Right lobe of liver (tissue), 6 donors: ENCODE measurements at regions not wholly inside any gene's neighbourhood (a gene's known extent, or its start where the extent isn't known, plus 50 kb on each side); places are given as distances from the start of the nearest gene placed in this dataset.

Experiments
- ATAC-seq, 4 donors: fragments of 200-7000 bp; cut with Tn5 transposase; one replicate each; pipeline ENCODE4 v1.9.1; 2020; ENCODE audit warnings: mild to moderate bottlenecking in 4 of 4, moderate library complexity in 4 of 4
- DNase-seq, 3 donors: peaks; one replicate each; pipeline ENCODE4 v3.0.0-alpha.2; 2020
- H3K27ac ChIP-seq, 3 donors: fragments of 200-600 bp; one replicate each; pipeline ENCODE4 v1.8.0; 2022
- H3K27me3 ChIP-seq, 2 donors: fragments of 200-600 bp; one replicate each; pipeline ENCODE4 v1.8.0; 2022
- H3K36me3 ChIP-seq, 4 donors: fragments of 200-600 bp; sonication (generic) in 1 of 4; one replicate each; pipeline versions ENCODE4 v1.5.1 to v1.8.0; 2017 to 2022; ENCODE audit warnings: control low read depth in 1 of 4
- H3K4me1 ChIP-seq, 4 donors: fragments of 200-600 bp; sonication (generic) in 1 of 4; one replicate each; pipeline versions ENCODE4 v1.5.1 to v1.8.0; 2017 to 2022; ENCODE audit warnings: control low read depth in 1 of 4
- H3K4me3 ChIP-seq, 3 donors: fragments of 200-600 bp; one replicate each; pipeline ENCODE4 v1.8.0; 2022
- H3K9me3 ChIP-seq, 4 donors: fragments of 200-600 bp; sonication (generic) in 1 of 4; one replicate each; pipeline versions ENCODE4 v1.5.1 to v1.8.0; 2017 to 2022; ENCODE audit warnings: control low read depth in 1 of 4
- POLR2A ChIP-seq: fragments of 450-650 bp; IDR thresholded peaks from one replicate; pipeline ENCODE4 v1.6.1; 2017; ENCODE audit warnings: antibody characterized with exemption, mild to moderate bottlenecking
- WGBS: methylation state at CpG from one replicate; pipeline ENCODE4 v1.1.6; 2018; ENCODE audit warnings: low coverage, low lambda C conversion rate; ENCODE audit not compliant: insufficient coverage; ENCODE audit errors: missing lambda C conversion rate; 5-methylcytosine and 5-hydroxymethylcytosine counted together
- intact Hi-C, 2 donors: fragments of 100-400 bp; cut with DNase I; formaldehyde crosslinking; loops; one replicate each; pipeline versions ENCODE4 v1.11.2 to v1.14.1; 2022
- TF ChIP-seq, protein P1 (sequence below), 4 donors: fragments of 200-600 bp in 3 of 4; fragments of 450-650 bp in 1 of 4; IDR thresholded peaks; one replicate each; pipeline versions ENCODE4 v1.5.1 to v1.8.0; 2016 to 2022; ENCODE audit warnings: antibody characterized with exemption in 4 of 4, mild to moderate bottlenecking in 2 of 4
- donor health status: DM: no; HTN: yes; CAD: no.
- donor health status: DM: no; HTN: no; CAD: no.
- donor health status: DM: no; HTN: no; CAD: no.
- donor health status: DM: no; HTN: yes; CAD: no.
- donor health status: DM: no; HTN: yes; CAD: no.

DNA sequence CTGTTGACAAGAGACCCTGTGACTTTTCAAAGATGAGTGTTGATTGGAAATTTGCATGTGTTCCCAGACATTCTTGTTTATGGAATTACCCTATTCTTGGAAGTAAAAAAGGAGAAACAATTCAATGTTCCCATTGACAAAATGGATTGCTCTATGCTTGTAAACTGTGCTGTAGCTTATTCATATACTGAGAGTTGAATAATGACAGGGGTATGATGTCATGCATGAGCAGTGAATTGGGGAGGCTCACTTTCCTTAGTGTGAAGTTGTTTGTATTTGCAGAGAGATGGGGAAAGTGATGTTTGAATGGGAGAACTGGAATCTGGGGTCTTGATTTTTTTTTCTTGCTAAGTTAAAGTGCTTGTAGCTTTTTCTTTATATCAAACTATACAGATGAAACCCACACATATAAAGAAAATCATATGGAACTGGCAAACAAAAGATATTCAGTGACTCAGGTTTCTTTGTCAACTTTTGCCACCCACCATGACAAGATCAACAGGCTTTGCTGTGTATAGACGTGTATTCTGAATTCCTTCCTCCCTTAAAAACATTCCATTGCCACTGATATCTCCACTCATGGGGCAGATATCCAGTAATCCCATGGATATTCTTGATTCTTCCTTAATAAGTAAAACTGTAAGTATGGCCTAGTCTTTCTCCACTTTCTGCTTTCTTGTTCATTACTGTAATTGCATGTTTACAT, 97.8 kb upstream of the JAG1 start:
- intact Hi-C loops: no loop called here
- TF ChIP-seq POLR2A: no peak
- TF ChIP-seq, protein P1, sequence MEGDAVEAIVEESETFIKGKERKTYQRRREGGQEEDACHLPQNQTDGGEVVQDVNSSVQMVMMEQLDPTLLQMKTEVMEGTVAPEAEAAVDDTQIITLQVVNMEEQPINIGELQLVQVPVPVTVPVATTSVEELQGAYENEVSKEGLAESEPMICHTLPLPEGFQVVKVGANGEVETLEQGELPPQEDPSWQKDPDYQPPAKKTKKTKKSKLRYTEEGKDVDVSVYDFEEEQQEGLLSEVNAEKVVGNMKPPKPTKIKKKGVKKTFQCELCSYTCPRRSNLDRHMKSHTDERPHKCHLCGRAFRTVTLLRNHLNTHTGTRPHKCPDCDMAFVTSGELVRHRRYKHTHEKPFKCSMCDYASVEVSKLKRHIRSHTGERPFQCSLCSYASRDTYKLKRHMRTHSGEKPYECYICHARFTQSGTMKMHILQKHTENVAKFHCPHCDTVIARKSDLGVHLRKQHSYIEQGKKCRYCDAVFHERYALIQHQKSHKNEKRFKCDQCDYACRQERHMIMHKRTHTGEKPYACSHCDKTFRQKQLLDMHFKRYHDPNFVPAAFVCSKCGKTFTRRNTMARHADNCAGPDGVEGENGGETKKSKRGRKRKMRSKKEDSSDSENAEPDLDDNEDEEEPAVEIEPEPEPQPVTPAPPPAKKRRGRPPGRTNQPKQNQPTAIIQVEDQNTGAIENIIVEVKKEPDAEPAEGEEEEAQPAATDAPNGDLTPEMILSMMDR (IDR thresholded peaks at IDR 0.05): no peak
- DNase-seq (no peak), ATAC-seq (no peak)
- Histone ChIP-seq H3K27me3 (no peaks in the 10 kb centered on the region), H3K27ac (no peak overlapping the region), H3K9me3 (no peaks in the 10 kb centered on the region), H3K4me1 (no peaks in the 10 kb centered on the region), H3K36me3 (no peaks in the 10 kb centered on the region), H3K4me3 (no peak overlapping the region)
- WGBS: 56% methylated on average over 1 of the region's 1 CpG

DNA sequence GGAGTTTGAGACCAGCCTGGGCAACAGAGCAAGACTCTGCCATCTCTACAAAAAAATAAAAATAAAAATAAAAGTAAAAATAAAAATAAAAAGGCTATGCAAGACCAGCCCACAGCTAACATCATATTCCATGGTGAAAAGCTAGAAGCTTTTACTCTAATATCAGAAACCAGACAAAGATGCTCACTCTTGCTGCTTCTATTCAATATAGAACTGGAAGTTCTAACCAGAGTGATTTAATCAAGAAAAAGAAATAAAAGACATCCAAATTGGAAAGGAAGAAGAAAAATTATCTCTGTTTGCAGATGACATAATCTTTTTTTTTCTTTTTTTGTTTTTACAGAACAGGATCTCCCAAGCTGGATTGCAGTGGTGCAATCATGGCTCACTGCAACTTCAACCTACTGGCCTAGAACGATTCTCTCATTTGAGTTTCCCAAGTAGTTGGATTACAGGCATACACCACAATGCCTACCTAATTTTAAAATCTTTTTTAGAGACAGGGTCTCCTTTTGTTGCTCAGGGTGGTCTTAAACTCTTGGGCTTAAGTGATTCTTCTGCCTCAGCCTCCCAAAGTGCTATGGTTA, 100.7 kb upstream of the JAG1 start:
- no peak for TF ChIP-seq POLR2A
- Histone ChIP-seq H3K4me1 (no peaks in the 10 kb centered on the region), H3K36me3 (no peaks in the 10 kb centered on the region), H3K4me3 (no peak overlapping the region), H3K27me3 (no peaks in the 10 kb centered on the region), H3K9me3 (no peaks in the 10 kb centered on the region), H3K27ac (no peak overlapping the region)
- no peak for DNase-seq
- intact Hi-C loops: no loop called here
- ATAC-seq: no peak
- 86% methylated on average over 1 of the region's 1 CpG for WGBS

DNA sequence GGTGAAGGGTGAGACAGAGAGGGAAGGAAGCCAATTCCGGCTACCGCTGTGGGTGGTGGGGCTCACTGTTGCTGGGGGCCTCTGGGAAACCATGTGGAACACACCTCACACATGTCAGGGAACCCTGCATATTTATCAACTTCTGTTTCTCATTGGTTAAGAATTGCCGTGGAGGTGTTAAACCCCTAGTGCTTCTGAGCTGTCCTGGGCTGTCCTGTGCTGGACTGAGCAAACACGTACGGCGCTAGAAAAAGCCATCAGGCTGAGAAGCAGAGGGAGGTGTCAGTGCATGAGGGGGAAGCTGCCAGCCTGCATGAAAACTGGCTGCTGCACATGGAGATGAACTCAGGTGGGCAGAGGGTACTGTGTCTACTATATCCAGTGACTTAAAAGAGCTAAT, 103.9 kb upstream of the JAG1 start:
- H3K27me3 ChIP-seq: no peaks in the 10 kb centered on the region
- intact Hi-C loops: no loop called here
- no peaks in the 10 kb centered on the region for H3K9me3 ChIP-seq
- no peaks in the 10 kb centered on the region for H3K4me1 ChIP-seq
- no peaks in the 10 kb centered on the region for H3K36me3 ChIP-seq
- DNase-seq (no peak), ATAC-seq (no peak)
- TF ChIP-seq, protein P1 (IDR thresholded peaks at IDR 0.05): no peak
- TF ChIP-seq POLR2A: no peak
- no peak overlapping the region for H3K27ac ChIP-seq
- 69% methylated on average over 3 of the region's 6 CpGs for WGBS
- H3K4me3 ChIP-seq: no peak overlapping the region

DNA sequence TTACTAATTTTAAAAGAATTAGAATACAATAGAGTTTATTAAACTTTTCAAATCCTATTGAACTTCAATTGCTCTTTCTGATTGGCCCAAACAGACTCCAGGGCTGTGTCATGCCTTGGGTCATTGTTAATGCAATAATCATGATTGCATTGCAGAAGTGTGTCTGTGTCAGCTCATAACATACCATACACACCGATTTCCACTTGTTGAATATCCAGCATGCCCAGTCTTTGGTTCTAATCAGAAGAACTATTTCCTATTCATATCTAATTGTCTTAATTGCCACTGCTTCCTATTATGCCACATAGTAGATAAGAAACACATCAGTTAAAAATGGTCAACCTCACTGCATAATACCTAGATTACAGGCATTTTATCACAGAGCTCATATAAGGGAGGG, 106.1 kb upstream of the JAG1 start:
- Histone ChIP-seq H3K36me3 (no peaks in the 10 kb centered on the region), H3K4me1 (peaks cover 0 to 11% (median 0%) of the 10 kb centered on the region in 4 donors), H3K4me3 (no peak overlapping the region), H3K9me3 (no peaks in the 10 kb centered on the region), H3K27ac (no peak overlapping the region), H3K27me3 (no peaks in the 10 kb centered on the region)
- intact Hi-C loops: no loop called here
- ATAC-seq (no peak), DNase-seq (no peak)
- TF ChIP-seq, protein P1 (IDR thresholded peaks at IDR 0.05): no peak
- no peak for TF ChIP-seq POLR2A
- WGBS: 56% methylated on average over 1 of the region's 1 CpG

DNA sequence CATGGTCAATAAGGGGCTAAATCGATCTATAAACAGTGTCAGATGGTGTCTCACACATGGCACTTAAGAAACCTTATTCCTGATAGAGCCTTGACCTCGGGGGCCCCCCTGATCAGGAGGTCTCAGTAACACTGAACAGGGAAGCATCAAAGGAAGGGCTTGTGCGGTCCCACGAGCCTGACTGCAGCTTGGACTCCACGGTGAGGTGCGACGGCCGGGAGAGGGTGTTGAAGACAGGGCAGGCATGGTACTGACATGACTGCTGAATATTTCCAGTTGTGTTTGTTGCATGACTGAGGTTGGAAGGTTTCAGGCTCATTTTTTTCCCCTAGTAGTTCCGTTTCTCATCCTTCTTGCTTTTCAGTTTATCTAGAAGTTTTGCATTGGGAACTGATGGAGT, 107.1 kb upstream of the JAG1 start:
- Histone ChIP-seq H3K27ac (no peak overlapping the region), H3K4me1 (peaks cover 0 to 16% (median 0%) of the 10 kb centered on the region in 4 donors), H3K9me3 (no peaks in the 10 kb centered on the region), H3K27me3 (no peaks in the 10 kb centered on the region), H3K4me3 (no peak overlapping the region), H3K36me3 (no peaks in the 10 kb centered on the region)
- 72% methylated on average over 7 of the region's 9 CpGs for WGBS
- DNase-seq (no peak), ATAC-seq (no peak)
- intact Hi-C loops: no loop called here
- TF ChIP-seq POLR2A: no peak
- TF ChIP-seq, protein P1 (IDR thresholded peaks at IDR 0.05): no peak
